Stimulated activated effector memory CD8-positive, alpha-beta T cell treated with anti-CD3 and anti-CD28 coated beads, Interleukin-12 subunit alpha, Interleukin-12 subunit beta, amount 100 ng/mL, for 72 hours (primary cell): ENCODE measurements at regions not wholly inside any gene's neighbourhood (a gene's known extent, or its start where the extent isn't known, plus 50 kb on each side); places are given as distances from the start of the nearest gene placed in this dataset.

ENCODE experiments used
- ATAC-seq: fragments of 150-1000 bp; cut with Tn5 transposase; 2 replicates; pipeline ENCODE4 v1.10.0; 2021
- DNase-seq, 2 donors: peaks; one replicate each; pipeline ENCODE4 v3.0.0; 2021 to 2022; ENCODE audit warnings: low spot score in 2 of 2
- H3K27ac Mint-ChIP-seq: one replicate; pipeline ENCODE4 v1.8.0; 2022; ENCODE audit warnings: mild to moderate bottlenecking, mixed read lengths
- H3K36me3 Mint-ChIP-seq: one replicate; pipeline ENCODE4 v1.8.0; 2022; ENCODE audit warnings: mild to moderate bottlenecking, mixed read lengths
- H3K4me1 Mint-ChIP-seq: one replicate; pipeline ENCODE4 v1.8.0; 2022; ENCODE audit warnings: mixed read lengths
- H3K4me3 Mint-ChIP-seq: one replicate; pipeline ENCODE4 v1.8.0; 2022; ENCODE audit warnings: mild to moderate bottlenecking, mixed read lengths
- H3K9me3 Mint-ChIP-seq: one replicate; pipeline ENCODE4 v1.8.0; 2022; ENCODE audit warnings: mixed read lengths

GRCh38 chrX:120680090-120680489 lies 50.2 kb upstream of the C1GALT1C1 start:
- Mint-ChIP-seq H3K4me3 (peak overlapping the region; percentile 33), H3K36me3 (no peaks in the 10 kb centered on the region), H3K27ac (peak overlapping the region; percentile 79)

More at GRCh38 chrX:120680090-120680489, 50.2 kb upstream of the C1GALT1C1 start:
- H3K4me1 Mint-ChIP-seq = peaks cover 23% of the 10 kb centered on the region
- H3K9me3 Mint-ChIP-seq = peaks cover 5% of the 10 kb centered on the region
- ATAC-seq (no peak), DNase-seq (no peak)
